K562 (cell line): ENCODE measurements at regions not wholly inside any gene's neighbourhood (a gene's known extent, or its start where the extent isn't known, plus 50 kb on each side); places are given as distances from the start of the nearest gene placed in this dataset.

Source experiments
- FOXK1 ChIP-seq: sonication (generic); formaldehyde crosslinking; IDR thresholded peaks from 2 replicates; pipeline ENCODE4 v1.8.0; 2022; ENCODE audit warnings: missing genetic modification reagents, mild to moderate bottlenecking, borderline replicate concordance
- FOXM1 ChIP-seq, 2 experiments: fragments of 450-650 bp in 1 of 2; sonication (generic) in 1 of 2; formaldehyde crosslinking in 1 of 2; IDR thresholded peaks; 2 replicates each; pipeline versions ENCODE4 v1.6.1 to v1.9.0; 2017 to 2022; ENCODE audit warnings: low read depth in 2 of 2, mild to moderate bottlenecking in 2 of 2, missing genetic modification reagents in 1 of 2, moderate library complexity in 1 of 2
- IRF1 ChIP-seq: sonication (generic); formaldehyde crosslinking; IDR thresholded peaks from 2 replicates; pipeline ENCODE4 v1.8.0; 2022; ENCODE audit warnings: missing genetic modification reagents, mild to moderate bottlenecking, borderline replicate concordance
- KLF16 ChIP-seq: IDR thresholded peaks from 2 replicates; pipeline ENCODE4 v1.6.1; 2016; ENCODE audit warnings: antibody characterized with exemption
- NRF1 ChIP-seq, 2 experiments: fragments of 450-650 bp; IDR thresholded peaks in 1 of 2; conservative IDR thresholded peaks in 1 of 2; 2 replicates each; pipeline ENCODE4 v1.6.1; 2014; ENCODE audit warnings: mild to moderate bottlenecking in 2 of 2
- RCOR1 ChIP-seq, 2 experiments: IDR thresholded peaks; 2 replicates each; pipeline ENCODE4 v1.6.1; 2012; ENCODE audit warnings: low read depth in 2 of 2, low read length in 2 of 2, borderline replicate concordance in 1 of 2, improper control_type of control experiment in 1 of 2
- RERE ChIP-seq: sonication (generic); formaldehyde crosslinking; IDR thresholded peaks from 2 replicates; pipeline ENCODE4 v1.8.0; 2023; ENCODE audit warnings: missing genetic modification reagents, mild to moderate bottlenecking, borderline replicate concordance
- SIX5 ChIP-seq, 2 experiments: IDR thresholded peaks; 2 replicates each; pipeline ENCODE4 v1.6.1; 2011; ENCODE audit warnings: low read length in 2 of 2, borderline replicate concordance in 1 of 2, low read depth in 1 of 2, mild to moderate bottlenecking in 1 of 2, moderate library complexity in 1 of 2; ENCODE audit not compliant: insufficient read depth in 1 of 2
- WHSC1 ChIP-seq: IDR thresholded peaks from one replicate; pipeline ENCODE4 v1.6.1; 2012; ENCODE audit warnings: low read length, control low read depth, inconsistent platforms
- ZBTB26 ChIP-seq: fragments of 450-650 bp; formaldehyde crosslinking; IDR thresholded peaks from 2 replicates; pipeline ENCODE4 v1.4.0; 2022; ENCODE audit warnings: missing genetic modification characterization
- ZEB2 ChIP-seq: fragments of 450-650 bp; IDR thresholded peaks from 2 replicates; pipeline ENCODE4 v1.6.1; 2016
- ZNF263 ChIP-seq: sonication (generic); formaldehyde crosslinking; IDR thresholded peaks from 2 replicates; pipeline ENCODE4 v1.8.0; 2022; ENCODE audit warnings: mild to moderate bottlenecking, missing genetic modification reagents, borderline replicate concordance
- ZNF780A ChIP-seq: fragments of 250-450 bp; sonication (Bioruptor Pico); IDR thresholded peaks from 2 replicates; pipeline ENCODE4 v1.5.0; 2021; ENCODE audit warnings: mild to moderate bottlenecking
- TF ChIP-seq, protein P1 (sequence below): sonication (generic); formaldehyde crosslinking; IDR thresholded peaks from 2 replicates; pipeline ENCODE4 v1.8.0; 2023; ENCODE audit warnings: mild to moderate bottlenecking, missing genetic modification reagents
- TF ChIP-seq, protein P2 (sequence below): fragments of 200-800 bp; sonication (Bioruptor generic); IDR thresholded peaks from 2 replicates; pipeline ENCODE4 v1.6.1; 2017; ENCODE audit warnings: missing genetic modification characterization, missing compliant biosample characterization

DNA sequence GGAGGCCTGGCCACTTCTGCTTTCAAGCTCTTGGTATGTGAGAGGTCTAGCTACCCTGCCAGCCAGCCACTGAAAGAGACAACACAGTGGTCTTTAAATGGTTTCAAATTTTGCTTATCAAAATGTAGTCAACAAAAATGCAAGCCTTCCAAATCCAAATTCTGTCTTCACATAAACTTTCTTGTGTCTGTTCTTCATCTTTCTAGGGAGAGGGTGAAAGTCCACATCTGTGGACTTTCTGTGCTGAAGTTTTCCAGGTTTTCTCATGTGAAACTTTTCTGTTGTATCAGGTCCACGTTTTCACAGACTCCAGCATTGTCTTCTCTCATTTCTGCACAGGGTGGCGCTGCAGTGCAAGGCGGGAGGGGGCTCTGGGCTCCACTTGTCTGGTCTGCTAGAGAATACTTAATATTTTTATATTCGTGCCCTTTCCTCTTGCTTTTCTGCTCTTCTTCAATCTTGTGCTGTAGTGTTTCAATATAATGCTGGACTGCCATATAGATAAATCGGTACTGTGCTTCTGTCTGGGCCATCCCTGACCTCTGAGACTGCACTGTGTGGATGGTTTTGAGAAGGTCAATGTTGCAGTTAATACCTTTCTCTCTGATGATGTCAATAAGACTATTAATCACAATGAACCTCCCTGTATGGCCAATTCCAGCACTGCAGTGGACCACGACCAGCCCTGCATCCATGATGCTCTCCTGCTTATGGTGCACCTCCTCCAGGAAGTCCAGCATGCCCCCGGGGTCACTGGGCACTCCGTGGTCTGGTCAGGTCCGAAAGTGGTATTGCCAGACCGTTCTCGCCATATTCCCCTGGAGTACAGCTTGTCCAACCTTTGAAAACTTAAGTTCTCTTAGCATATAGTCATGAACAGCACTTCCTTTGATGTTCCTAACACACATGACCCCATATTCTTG lies 161.6 kb upstream of the TNFAIP3 start (continued):
- TF ChIP-seq ZBTB26 (CRISPR knock-in tag) (no peak), NRF1 (conservative IDR thresholded peaks at IDR 0.05 in 1 of 2, IDR thresholded peaks at IDR 0.05 in 1 of 2) (no peak), IRF1 (no peak), ZNF780A (CRISPR knock-in tag) (no peak), RCOR1 (IDR thresholded peaks at IDR 0.05; ENCODE audit: borderline replicate concordance in 1 of 2, low read depth in 2 of 2, low read length in 2 of 2) (peak in 1 of 2 experiments; percentile 34; a peak in 1 of 4 replicates), RERE (CRISPR knock-in tag) (no peak), SIX5 (IDR thresholded peaks at IDR 0.05; ENCODE audit: borderline replicate concordance in 1 of 2, insufficient read depth in 1 of 2, low read depth in 1 of 2, low read length in 2 of 2) (no peak), ZEB2 (no peak; the same call in 1 of the 2 replicates), KLF16 (no peak), WHSC1 (no peak), FOXM1 (IDR thresholded peaks at IDR 0.05; ENCODE audit: low read depth) (no peak), FOXM1 (CRISPR knock-in tag; IDR thresholded peaks at IDR 0.05; ENCODE audit: low read depth) (no peak), FOXK1 (CRISPR knock-in tag) (no peak), ZNF263 (no peak; the same call in 1 of the 2 replicates)
- TF ChIP-seq, protein P1, sequence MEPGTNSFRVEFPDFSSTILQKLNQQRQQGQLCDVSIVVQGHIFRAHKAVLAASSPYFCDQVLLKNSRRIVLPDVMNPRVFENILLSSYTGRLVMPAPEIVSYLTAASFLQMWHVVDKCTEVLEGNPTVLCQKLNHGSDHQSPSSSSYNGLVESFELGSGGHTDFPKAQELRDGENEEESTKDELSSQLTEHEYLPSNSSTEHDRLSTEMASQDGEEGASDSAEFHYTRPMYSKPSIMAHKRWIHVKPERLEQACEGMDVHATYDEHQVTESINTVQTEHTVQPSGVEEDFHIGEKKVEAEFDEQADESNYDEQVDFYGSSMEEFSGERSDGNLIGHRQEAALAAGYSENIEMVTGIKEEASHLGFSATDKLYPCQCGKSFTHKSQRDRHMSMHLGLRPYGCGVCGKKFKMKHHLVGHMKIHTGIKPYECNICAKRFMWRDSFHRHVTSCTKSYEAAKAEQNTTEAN (CRISPR knock-in tag) = no peak
- TF ChIP-seq, protein P2, sequence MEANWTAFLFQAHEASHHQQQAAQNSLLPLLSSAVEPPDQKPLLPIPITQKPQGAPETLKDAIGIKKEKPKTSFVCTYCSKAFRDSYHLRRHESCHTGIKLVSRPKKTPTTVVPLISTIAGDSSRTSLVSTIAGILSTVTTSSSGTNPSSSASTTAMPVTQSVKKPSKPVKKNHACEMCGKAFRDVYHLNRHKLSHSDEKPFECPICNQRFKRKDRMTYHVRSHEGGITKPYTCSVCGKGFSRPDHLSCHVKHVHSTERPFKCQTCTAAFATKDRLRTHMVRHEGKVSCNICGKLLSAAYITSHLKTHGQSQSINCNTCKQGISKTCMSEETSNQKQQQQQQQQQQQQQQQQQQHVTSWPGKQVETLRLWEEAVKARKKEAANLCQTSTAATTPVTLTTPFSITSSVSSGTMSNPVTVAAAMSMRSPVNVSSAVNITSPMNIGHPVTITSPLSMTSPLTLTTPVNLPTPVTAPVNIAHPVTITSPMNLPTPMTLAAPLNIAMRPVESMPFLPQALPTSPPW (CRISPR knock-in tag) = peak; percentile 69
